Body of pancreas (tissue), 4 donors: ENCODE measurements at regions not wholly inside any gene's neighbourhood (a gene's known extent, or its start where the extent isn't known, plus 50 kb on each side); places are given as distances from the start of the nearest gene placed in this dataset.

ENCODE experiments used
- ATAC-seq: fragments of 150-250 bp; one replicate; pipeline ENCODE4 v1.9.1; 2016
- DNase-seq, 4 donors: peaks; one replicate each; pipeline ENCODE4 v3.0.0-alpha.2; 2019
- H3K27ac ChIP-seq, 4 donors: fragments of 200-600 bp; sonication (generic); 1 replicate in 3 of 4; 2 replicates in 1 of 4; pipeline versions ENCODE4 v1.5.1 to v1.6.1; 2016 to 2019; ENCODE audit warnings: mild to moderate bottlenecking in 1 of 4, mixed read lengths in 1 of 4, moderate library complexity in 1 of 4
- H3K27me3 ChIP-seq, 2 donors: fragments of 200-600 bp; sonication (generic); one replicate each; pipeline ENCODE4 v1.6.0; 2016; ENCODE audit warnings: mild to moderate bottlenecking in 1 of 2
- H3K36me3 ChIP-seq, 2 donors: fragments of 200-600 bp; sonication (generic); replicated peaks in 1 of 2; 2 replicates each; pipeline ENCODE4 v1.5.1; 2016; ENCODE audit warnings: low read depth in 2 of 2; ENCODE audit not compliant: insufficient read depth in 1 of 2
- H3K4me1 ChIP-seq: fragments of 200-600 bp; sonication (generic); one replicate; pipeline ENCODE4 v1.6.0; 2016
- H3K4me3 ChIP-seq, 2 donors: fragments of 200-600 bp; sonication (generic); 1 replicate in 1 of 2; 2 replicates in 1 of 2; pipeline ENCODE4 v1.5.1; 2016 to 2019
- H3K9me3 ChIP-seq, 3 donors: fragments of 200-600 bp; sonication (generic); 1 replicate in 2 of 3; 2 replicates in 1 of 3; pipeline ENCODE4 v1.5.1; 2016
- POLR2A ChIP-seq, 3 donors: fragments of 450-650 bp; IDR thresholded peaks; one replicate each; pipeline ENCODE4 v1.6.1; 2016; ENCODE audit warnings: antibody characterized with exemption in 3 of 3, mild to moderate bottlenecking in 2 of 3
- WGBS, 2 donors: methylation state at CpG; one replicate each; pipeline ENCODE4 v1.1.5; 2017; 5-methylcytosine and 5-hydroxymethylcytosine counted together
- intact Hi-C: fragments of 100-400 bp; cut with DNase I; formaldehyde crosslinking; loops from one replicate; pipeline ENCODE4 v1.15.1; 2023
- TF ChIP-seq, protein P1 (sequence below), 7 experiments: fragments of 450-650 bp in 4 of 7; fragments of 200-600 bp in 3 of 7; sonication (generic) in 3 of 7; IDR thresholded peaks; one replicate each; pipeline ENCODE4 v1.5.1; 2016 to 2019; ENCODE audit warnings: antibody characterized with exemption in 7 of 7

DNA sequence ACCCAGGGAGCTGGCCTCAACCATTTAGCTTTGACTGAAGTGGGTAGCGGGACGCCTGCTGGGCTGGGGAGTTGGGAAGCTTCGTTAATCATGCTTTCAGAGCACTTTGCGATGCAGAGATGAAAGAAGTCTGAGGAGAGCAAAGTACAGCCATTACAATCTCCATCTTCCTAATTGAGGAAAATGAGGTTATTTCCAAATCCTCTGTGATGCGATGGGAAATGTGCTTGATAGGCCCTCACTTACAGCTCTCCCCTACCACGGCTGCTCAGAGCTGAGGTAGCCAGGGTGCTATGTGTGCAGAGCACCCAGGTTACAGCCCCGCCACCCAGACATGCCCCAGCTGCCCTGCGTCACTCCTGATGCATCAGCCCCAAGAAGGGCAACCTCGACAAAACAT, 326.5 kb upstream of the KLHL29 start:
- Histone ChIP-seq H3K27me3 (no peaks in the 10 kb centered on the region), H3K9me3 (no peaks in the 10 kb centered on the region), H3K4me1 (no peaks in the 10 kb centered on the region), H3K27ac (no peak overlapping the region), H3K36me3 (no peaks in the 10 kb centered on the region), H3K4me3 (no peak overlapping the region)
- intact Hi-C loops = no loop called here
- 72 to 84% methylated on average over 8 to 9 of the region's 9 CpGs for WGBS, 2 donors
- TF ChIP-seq, protein P1, sequence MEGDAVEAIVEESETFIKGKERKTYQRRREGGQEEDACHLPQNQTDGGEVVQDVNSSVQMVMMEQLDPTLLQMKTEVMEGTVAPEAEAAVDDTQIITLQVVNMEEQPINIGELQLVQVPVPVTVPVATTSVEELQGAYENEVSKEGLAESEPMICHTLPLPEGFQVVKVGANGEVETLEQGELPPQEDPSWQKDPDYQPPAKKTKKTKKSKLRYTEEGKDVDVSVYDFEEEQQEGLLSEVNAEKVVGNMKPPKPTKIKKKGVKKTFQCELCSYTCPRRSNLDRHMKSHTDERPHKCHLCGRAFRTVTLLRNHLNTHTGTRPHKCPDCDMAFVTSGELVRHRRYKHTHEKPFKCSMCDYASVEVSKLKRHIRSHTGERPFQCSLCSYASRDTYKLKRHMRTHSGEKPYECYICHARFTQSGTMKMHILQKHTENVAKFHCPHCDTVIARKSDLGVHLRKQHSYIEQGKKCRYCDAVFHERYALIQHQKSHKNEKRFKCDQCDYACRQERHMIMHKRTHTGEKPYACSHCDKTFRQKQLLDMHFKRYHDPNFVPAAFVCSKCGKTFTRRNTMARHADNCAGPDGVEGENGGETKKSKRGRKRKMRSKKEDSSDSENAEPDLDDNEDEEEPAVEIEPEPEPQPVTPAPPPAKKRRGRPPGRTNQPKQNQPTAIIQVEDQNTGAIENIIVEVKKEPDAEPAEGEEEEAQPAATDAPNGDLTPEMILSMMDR (IDR thresholded peaks at IDR 0.05) = no peak
- no peak for TF ChIP-seq POLR2A (IDR thresholded peaks at IDR 0.05)
- no peak for DNase-seq
- no peak for ATAC-seq

GRCh38 chr2:23065210-23065609, 319.8 kb upstream of the KLHL29 start:
- intact Hi-C loops = no loop called here
- no peak for DNase-seq
- Histone ChIP-seq H3K4me3 (no peak overlapping the region), H3K27me3 (no peaks in the 10 kb centered on the region), H3K4me1 (no peaks in the 10 kb centered on the region), H3K36me3 (no peaks in the 10 kb centered on the region), H3K27ac (no peak overlapping the region), H3K9me3 (no peaks in the 10 kb centered on the region)
- 90 to 96% methylated on average over 4 of the region's 4 CpGs for WGBS, 2 donors
- ATAC-seq = no peak
- no peak for TF ChIP-seq POLR2A (IDR thresholded peaks at IDR 0.05)
- TF ChIP-seq, protein P1 (IDR thresholded peaks at IDR 0.05) = no peak

GRCh38 chr2:23065936-23066335, 319.0 kb upstream of the KLHL29 start:
- intact Hi-C loops = no loop called here
- Histone ChIP-seq H3K4me3 (no peak overlapping the region), H3K9me3 (no peaks in the 10 kb centered on the region), H3K4me1 (no peaks in the 10 kb centered on the region), H3K27me3 (no peaks in the 10 kb centered on the region), H3K36me3 (no peaks in the 10 kb centered on the region), H3K27ac (no peak overlapping the region)
- ATAC-seq (no peak), DNase-seq (no peak)
- TF ChIP-seq, protein P1 (IDR thresholded peaks at IDR 0.05) = no peak
- no peak for TF ChIP-seq POLR2A (IDR thresholded peaks at IDR 0.05)
- WGBS, 2 donors = 64 to 79% methylated on average over 8 of the region's 8 CpGs

- no peak for ATAC-seq
- Histone ChIP-seq H3K27me3 (no peaks in the 10 kb centered on the region), H3K4me3 (no peak overlapping the region), H3K4me1 (no peaks in the 10 kb centered on the region), H3K36me3 (no peaks in the 10 kb centered on the region), H3K27ac (no peak overlapping the region), H3K9me3 (no peaks in the 10 kb centered on the region)
- intact Hi-C loops = no loop called here
- TF ChIP-seq POLR2A (IDR thresholded peaks at IDR 0.05) = no peak
- TF ChIP-seq, protein P1 (IDR thresholded peaks at IDR 0.05) = no peak
- DNase-seq = no peak
- WGBS, 2 donors = 47 to 53% methylated on average over 3 of the region's 3 CpGs
Observed at GRCh38 chr2:23066686-23067085, 318.3 kb upstream of the KLHL29 start.

DNA sequence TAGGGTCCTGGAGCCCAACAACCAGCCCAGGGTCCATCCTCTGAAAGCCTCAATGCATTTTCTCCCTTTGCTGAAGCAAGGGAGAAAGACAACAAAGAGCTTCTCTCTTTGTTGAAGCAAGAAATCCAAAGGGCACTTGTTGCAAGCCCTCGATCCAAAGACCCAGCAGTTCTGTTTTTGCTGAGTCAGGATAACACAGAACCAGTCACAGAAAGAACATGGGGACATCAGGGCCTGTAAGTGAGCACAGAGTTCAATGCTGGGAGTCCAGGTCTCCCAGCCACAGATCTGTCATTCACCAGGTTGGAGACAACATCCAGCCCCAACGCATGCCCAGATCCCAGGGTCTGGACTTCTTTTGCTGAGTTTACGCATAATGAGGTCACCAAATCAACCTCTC, 315.8 kb upstream of the KLHL29 start:
- intact Hi-C loops = no loop called here

More for the DNA sequence above, 315.8 kb upstream of the KLHL29 start:
- no peaks in the 10 kb centered on the region for H3K9me3 ChIP-seq
- no peaks in the 10 kb centered on the region for H3K27me3 ChIP-seq
- WGBS, 2 donors = 83 to 94% methylated on average over 3 of the region's 3 CpGs
- no peak overlapping the region for H3K4me3 ChIP-seq
- H3K36me3 ChIP-seq = no peaks in the 10 kb centered on the region
- no peak for ATAC-seq
- no peak for DNase-seq
- no peak overlapping the region for H3K27ac ChIP-seq
- TF ChIP-seq, protein P1 (IDR thresholded peaks at IDR 0.05) = no peak
- TF ChIP-seq POLR2A (IDR thresholded peaks at IDR 0.05) = no peak
- no peaks in the 10 kb centered on the region for H3K4me1 ChIP-seq
